Epithelial cell of esophagus (primary cell): ENCODE measurements at regions not wholly inside any gene's neighbourhood (a gene's known extent, or its start where the extent isn't known, plus 50 kb on each side); places are given as distances from the start of the nearest gene placed in this dataset.

Experiments
- DNase-seq: peaks from one replicate; pipeline ENCODE4 v3.0.0; 2010; ENCODE audit warnings: low read depth
- H3K4me3 ChIP-seq: 2 replicates; pipeline ENCODE4 v1.5.1; 2011; ENCODE audit warnings: mild to moderate bottlenecking, low read length, control low read depth
- CTCF ChIP-seq: IDR thresholded peaks from 2 replicates; pipeline ENCODE4 v1.5.1; 2011; ENCODE audit warnings: low read depth, mild to moderate bottlenecking, low read length, control low read depth, inconsistent platforms; ENCODE audit not compliant: insufficient read depth; ENCODE audit errors: missing control alignments

GRCh38 chr5:10009802-10010201 lies 239.9 kb downstream of the ATPSCKMT start:
- H3K4me3 ChIP-seq = no peak overlapping the region
- TF ChIP-seq CTCF = no peak
- peak; percentile 34 for DNase-seq

GRCh38 chr5:9987101-9987500 lies 262.6 kb downstream of the ATPSCKMT start:
- no peak overlapping the region for H3K4me3 ChIP-seq
- no peak for DNase-seq
- no peak for TF ChIP-seq CTCF

DNA sequence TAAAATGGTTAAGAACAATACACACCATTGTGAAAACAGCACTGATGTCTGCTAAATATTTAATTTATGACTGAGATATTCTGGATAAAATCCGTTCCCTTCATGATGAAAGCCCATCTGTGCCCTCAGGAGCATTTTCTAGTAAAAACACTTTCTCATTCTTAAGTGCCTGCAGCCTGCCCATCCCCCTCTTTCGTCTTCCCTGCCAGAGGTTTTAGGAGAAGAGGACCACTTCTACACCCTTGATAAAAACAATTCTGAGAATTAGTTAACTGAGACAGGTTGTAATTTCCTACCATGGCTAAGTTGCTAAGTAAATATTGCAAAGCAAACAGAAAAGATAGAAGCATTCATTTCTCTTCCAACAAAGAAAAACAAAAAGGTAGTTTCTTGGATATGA lies 272.6 kb downstream of the ATPSCKMT start:
- DNase-seq = no peak
- H3K4me3 ChIP-seq = no peak overlapping the region
- no peak for TF ChIP-seq CTCF

DNA sequence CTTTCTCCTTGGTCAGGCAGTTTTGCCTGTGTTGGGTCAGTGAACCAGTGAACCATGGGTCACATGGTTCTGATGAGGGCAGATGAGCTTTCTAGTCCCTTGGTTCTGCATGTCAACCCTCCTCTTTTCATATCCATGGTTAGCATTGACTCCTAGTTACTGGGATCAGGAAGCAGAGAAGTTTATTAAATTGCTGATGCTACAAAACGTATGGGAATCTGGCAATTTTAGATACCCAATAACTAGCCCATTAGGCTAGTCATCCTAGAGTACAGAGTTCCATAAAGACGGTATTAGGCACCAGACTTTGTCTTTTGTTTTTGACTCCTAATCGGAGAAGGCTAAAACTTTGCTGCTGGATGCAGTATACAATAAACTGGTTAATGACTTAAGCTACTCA lies 273.1 kb downstream of the ATPSCKMT start:
- no peak overlapping the region for H3K4me3 ChIP-seq
- no peak for TF ChIP-seq CTCF
- no peak for DNase-seq

- TF ChIP-seq CTCF = no peak
- no peak overlapping the region for H3K4me3 ChIP-seq
- DNase-seq = no peak
These were observed 277.6 kb downstream of the ATPSCKMT start for GRCh38 chr5:9972059-9972458.

- TF ChIP-seq CTCF = no peak
- no peak for DNase-seq
These were observed 278.4 kb downstream of the ATPSCKMT start for GRCh38 chr5:9971301-9971700.

GRCh38 chr5:9958914-9959313 lies 290.8 kb downstream of the ATPSCKMT start:
- no peak overlapping the region for H3K4me3 ChIP-seq
- DNase-seq = no peak
- TF ChIP-seq CTCF = no peak

More at GRCh38 chr5:9971301-9971700, 278.4 kb downstream of the ATPSCKMT start:
- H3K4me3 ChIP-seq = no peak overlapping the region
